DOHH2 (cell line): ENCODE measurements at regions not wholly inside any gene's neighbourhood (a gene's known extent, or its start where the extent isn't known, plus 50 kb on each side); places are given as distances from the start of the nearest gene placed in this dataset.
"Not testable (repeated sequence)": the region's sequence is repeated elsewhere in the genome, so short reads cannot be mapped to it uniquely, and the experiment has no call there.

Source experiments
- H3F3A ChIP-seq: fragments of 200-600 bp; sonication (generic), shearing (Covaris generic); 2 replicates; pipeline ENCODE4 v1.6.0; 2016; ENCODE audit warnings: antibody characterized with exemption, mild to moderate bottlenecking; ENCODE audit not compliant: control insufficient read depth, insufficient read depth
- H3K27ac ChIP-seq: fragments of 200-600 bp; sonication (generic); 2 replicates; pipeline ENCODE4 v1.5.1; 2014; ENCODE audit warnings: low read depth, mild to moderate bottlenecking, low read length, moderate library complexity
- H3K27me3 ChIP-seq: fragments of 200-600 bp; sonication (generic); 2 replicates; pipeline ENCODE4 v1.6.1; 2014; ENCODE audit warnings: mild to moderate bottlenecking, low read length, mixed read lengths; ENCODE audit not compliant: control insufficient read depth
- H3K36me3 ChIP-seq: fragments of 200-600 bp; sonication (generic); 2 replicates; pipeline ENCODE4 v1.6.1; 2014; ENCODE audit warnings: mild to moderate bottlenecking, low read length, moderate library complexity, mixed read lengths; ENCODE audit not compliant: control insufficient read depth
- H3K4me1 ChIP-seq: fragments of 200-600 bp; sonication (generic); 2 replicates; pipeline ENCODE4 v1.6.1; 2014; ENCODE audit warnings: mild to moderate bottlenecking, low read length, mixed read lengths; ENCODE audit not compliant: control insufficient read depth
- H3K4me2 ChIP-seq: fragments of 200-600 bp; sonication (generic); 2 replicates; pipeline ENCODE4 v1.6.0; 2014; ENCODE audit warnings: mild to moderate bottlenecking, low read length, moderate library complexity
- H3K4me3 ChIP-seq: fragments of 200-600 bp; sonication (generic); 2 replicates; pipeline ENCODE4 v1.5.1; 2014; ENCODE audit warnings: mild to moderate bottlenecking, low read length, mixed read lengths
- H3K79me2 ChIP-seq: fragments of 200-600 bp; sonication (generic); 2 replicates; pipeline ENCODE4 v1.6.1; 2014; ENCODE audit warnings: mild to moderate bottlenecking, low read length, mixed read lengths; ENCODE audit not compliant: control insufficient read depth
- H3K9me2 ChIP-seq: fragments of 200-600 bp; sonication (generic); replicated peaks from 2 replicates; pipeline ENCODE4 v1.6.1; 2014; ENCODE audit warnings: mild to moderate bottlenecking, low read length, mixed read lengths; ENCODE audit not compliant: control insufficient read depth
- H3K9me3 ChIP-seq: fragments of 200-600 bp; sonication (generic); 2 replicates; pipeline ENCODE4 v1.6.1; 2014; ENCODE audit warnings: antibody characterized with exemption, low read length, mixed read lengths; ENCODE audit not compliant: control insufficient read depth, insufficient read depth
- H4K20me1 ChIP-seq: fragments of 200-600 bp; sonication (generic); 2 replicates; pipeline ENCODE4 v1.6.0; 2014; ENCODE audit warnings: low read depth, mild to moderate bottlenecking, antibody characterized with exemption, low read length, moderate library complexity; ENCODE audit not compliant: control insufficient read depth, insufficient read depth
- CTCF ChIP-seq: fragments of 200-600 bp; sonication (generic); IDR thresholded peaks from one replicate; pipeline ENCODE4 v1.5.1; 2014; ENCODE audit warnings: antibody characterized with exemption, mild to moderate bottlenecking, low read depth, low read length; ENCODE audit not compliant: poor library complexity, severe bottlenecking
- EZH2phosphoT487 ChIP-seq: fragments of 200-600 bp; sonication (generic); IDR thresholded peaks from 2 replicates; pipeline ENCODE4 v1.6.1; 2017; ENCODE audit warnings: borderline replicate concordance, mild to moderate bottlenecking, antibody characterized with exemption, low read length, moderate library complexity, mixed read lengths

- no peak overlapping the region for H3K27ac ChIP-seq
- no peaks in the 10 kb centered on the region for H3K9me2 ChIP-seq
- H3F3A ChIP-seq, result no peaks in the 10 kb centered on the region
- H3K9me3 ChIP-seq, result no peaks in the 10 kb centered on the region
- no peaks in the 10 kb centered on the region for H3K36me3 ChIP-seq
- H3K4me2 ChIP-seq, result no peak overlapping the region
- no peak overlapping the region for H3K4me3 ChIP-seq
- TF ChIP-seq EZH2phosphoT487, result no peak
- TF ChIP-seq CTCF, result no peak
- H3K4me1 ChIP-seq, result peaks cover 4% of the 10 kb centered on the region; the same call in 1 of the 2 replicates
- H3K79me2 ChIP-seq, result no peaks in the 10 kb centered on the region
- H3K27me3 ChIP-seq, result no peaks in the 10 kb centered on the region
- H4K20me1 ChIP-seq, result no peaks in the 10 kb centered on the region
These were observed 98.4 kb upstream of the LYPLAL1 start for GRCh38 chr1:219075121-219075879.

- TF ChIP-seq EZH2phosphoT487 (no peak), CTCF (no peak)
- Histone ChIP-seq H3K9me3 (no peaks in the 10 kb centered on the region), H3K4me3 (no peak overlapping the region), H3K79me2 (no peaks in the 10 kb centered on the region), H3K4me2 (no peak overlapping the region), H3K27ac (no peak overlapping the region), H3K27me3 (no peaks in the 10 kb centered on the region), H3K36me3 (no peaks in the 10 kb centered on the region), H3F3A (no peaks in the 10 kb centered on the region), H3K9me2 (no peaks in the 10 kb centered on the region), H3K4me1 (peaks cover 4% of the 10 kb centered on the region; the same call in 1 of the 2 replicates), H4K20me1 (no peaks in the 10 kb centered on the region)
These were observed 97.2 kb upstream of the LYPLAL1 start for GRCh38 chr1:219076326-219076937.

- not testable (repeated sequence) for H3K36me3 ChIP-seq, H3K4me3 ChIP-seq, H3K9me2 ChIP-seq, H3F3A ChIP-seq, H3K4me1 ChIP-seq, H3K9me3 ChIP-seq, H3K4me2 ChIP-seq, H3K27me3 ChIP-seq, H3K79me2 ChIP-seq, H4K20me1 ChIP-seq, H3K27ac ChIP-seq
These were observed 95.9 kb upstream of the LYPLAL1 start for GRCh38 chr1:219077767-219078166.
